K562 (cell line): ENCODE measurements at regions not wholly inside any gene's neighbourhood (a gene's known extent, or its start where the extent isn't known, plus 50 kb on each side); places are given as distances from the start of the nearest gene placed in this dataset.

Experiments
- EZH2 ChIP-seq: IDR thresholded peaks from 2 replicates; pipeline ENCODE4 v1.6.1; 2012; ENCODE audit warnings: low read depth, mild to moderate bottlenecking, inconsistent platforms, low read length, borderline replicate concordance
- TF ChIP-seq, protein P1 (sequence below): sonication (generic); formaldehyde crosslinking; IDR thresholded peaks from 2 replicates; pipeline ENCODE4 v1.9.0; 2022; ENCODE audit warnings: mild to moderate bottlenecking, missing genetic modification reagents

DNA sequence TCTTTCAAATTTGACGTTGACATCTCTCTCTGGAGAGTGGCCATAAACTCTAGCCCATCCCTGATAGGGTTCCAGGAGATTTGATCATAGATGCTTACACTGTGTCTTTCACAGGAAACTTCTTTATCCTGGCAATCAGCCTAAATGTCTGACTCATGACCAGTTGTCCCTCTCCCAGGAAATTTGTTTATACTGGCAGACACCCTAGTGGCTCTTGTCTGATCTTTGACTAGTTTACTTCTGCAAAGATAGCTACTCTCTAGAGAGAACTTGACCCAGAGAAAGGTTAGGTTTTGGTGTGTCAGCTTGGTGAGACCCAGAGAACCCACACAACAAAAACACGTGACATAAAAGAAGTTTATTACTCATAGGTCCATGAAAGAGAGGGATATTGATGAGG, 509.8 kb downstream of the CENPC start:
- TF ChIP-seq, protein P1, sequence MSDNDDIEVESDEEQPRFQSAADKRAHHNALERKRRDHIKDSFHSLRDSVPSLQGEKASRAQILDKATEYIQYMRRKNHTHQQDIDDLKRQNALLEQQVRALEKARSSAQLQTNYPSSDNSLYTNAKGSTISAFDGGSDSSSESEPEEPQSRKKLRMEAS (CRISPR knock-in tag) = no peak
- TF ChIP-seq EZH2 = no peak
